HG03039 (cell line): ENCODE measurements at regions not wholly inside any gene's neighbourhood (a gene's known extent, or its start where the extent isn't known, plus 50 kb on each side); places are given as distances from the start of the nearest gene placed in this dataset.
"Not testable (repeated sequence)": the region's sequence is repeated elsewhere in the genome, so short reads cannot be mapped to it uniquely, and the experiment has no call there.

Experiments
- ATAC-seq: cut with Tn5 transposase; IDR thresholded peaks from one replicate; pipeline ENCODE4 v1.9.1; 2021; ENCODE audit warnings: mild to moderate bottlenecking, moderate library complexity; ENCODE audit not compliant: unreplicated experiment

DNA sequence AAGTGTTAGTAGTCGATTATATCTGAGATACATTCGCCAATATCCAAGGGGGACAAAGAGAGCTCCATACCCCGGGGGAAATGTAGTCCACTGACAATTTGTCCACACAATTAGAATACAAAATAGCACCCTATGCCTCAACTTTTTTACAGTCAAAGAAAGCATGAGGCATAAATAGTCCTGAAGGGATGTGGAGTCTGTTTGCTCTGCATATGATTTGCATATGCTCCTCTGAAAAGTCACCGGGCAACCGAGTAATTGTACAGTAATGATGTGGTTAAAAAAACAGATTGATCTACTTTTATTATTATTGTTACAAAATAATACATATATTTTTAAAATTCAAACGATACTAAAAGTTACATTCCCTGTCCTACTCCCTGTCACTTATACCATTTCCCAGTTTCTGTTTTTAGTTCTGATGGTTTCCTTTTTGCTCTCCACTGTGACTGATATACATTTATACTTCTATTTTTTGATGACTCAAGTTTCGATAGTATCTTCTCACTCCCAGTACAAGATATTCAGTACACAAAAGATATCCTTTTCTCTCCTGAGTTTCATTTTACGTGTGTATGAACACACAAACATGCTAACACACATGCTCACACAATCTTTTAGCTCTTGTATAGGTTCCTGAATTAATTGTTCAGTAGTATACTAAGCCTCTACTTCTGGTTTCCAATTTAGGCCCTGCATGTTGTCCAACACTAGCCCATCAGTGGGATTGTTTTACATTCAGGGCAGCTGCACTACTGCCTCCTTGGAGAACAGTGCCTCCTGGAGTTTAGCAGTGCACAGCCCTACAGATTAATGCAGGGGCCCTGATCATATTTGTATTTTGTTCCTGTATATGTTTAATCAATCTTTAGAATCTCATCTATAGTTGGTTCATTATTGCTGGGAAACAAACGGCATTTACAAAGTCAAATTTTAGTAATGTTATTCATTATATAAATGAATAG lies 130.9 kb downstream of the TES start:
- ATAC-seq: no peak

DNA sequence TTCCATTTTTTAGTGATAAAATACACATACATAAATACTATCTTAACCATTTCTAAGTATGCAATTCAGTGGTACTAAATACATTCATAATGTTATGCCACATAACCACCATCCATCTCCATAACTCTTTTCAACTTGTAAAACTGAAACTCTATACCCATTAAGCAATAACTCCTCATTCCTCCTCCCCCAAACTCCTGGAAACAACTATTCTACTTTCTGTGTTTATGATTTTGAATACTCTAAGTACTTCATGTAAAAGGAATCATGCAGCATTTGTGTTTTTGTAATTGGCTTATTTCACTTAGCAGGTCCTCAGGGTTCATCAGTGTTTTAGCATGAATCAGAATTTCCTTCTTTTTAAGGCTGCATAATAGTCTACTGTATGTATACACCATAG lies 131.8 kb downstream of the TES start:
- ATAC-seq: no peak

DNA sequence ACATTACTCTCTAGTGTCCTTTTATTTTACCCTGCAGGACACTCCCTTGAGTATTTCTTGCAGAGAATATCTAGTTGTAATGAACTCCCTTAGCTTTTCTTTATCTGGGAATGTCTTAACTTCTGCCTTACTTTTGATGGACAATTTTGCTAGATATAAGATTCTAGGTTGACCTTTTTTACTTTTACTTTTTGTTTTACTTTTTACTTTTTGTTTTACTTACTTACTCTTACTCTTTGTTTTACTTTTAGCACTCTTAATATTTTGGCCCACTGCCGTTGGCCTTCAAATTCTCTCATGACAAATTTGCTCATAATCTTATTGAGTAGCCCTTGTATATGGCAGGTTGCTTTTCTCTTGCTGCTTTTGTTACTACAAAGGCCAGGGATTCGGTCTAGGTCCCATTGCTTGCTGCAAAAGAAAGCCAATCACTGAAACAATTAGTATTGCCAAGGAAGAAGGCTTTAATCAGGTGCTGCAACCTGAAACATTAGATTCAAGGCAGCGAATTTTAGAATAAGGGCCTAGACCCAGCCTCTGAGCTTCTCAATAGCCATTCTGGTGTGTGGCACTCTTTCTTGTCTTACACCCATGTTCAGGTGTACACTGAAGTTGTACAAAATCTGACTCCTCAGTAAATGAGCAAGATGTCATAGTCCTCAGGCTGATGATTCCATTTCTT lies 137.0 kb downstream of the TES start:
- ATAC-seq: no peak

DNA sequence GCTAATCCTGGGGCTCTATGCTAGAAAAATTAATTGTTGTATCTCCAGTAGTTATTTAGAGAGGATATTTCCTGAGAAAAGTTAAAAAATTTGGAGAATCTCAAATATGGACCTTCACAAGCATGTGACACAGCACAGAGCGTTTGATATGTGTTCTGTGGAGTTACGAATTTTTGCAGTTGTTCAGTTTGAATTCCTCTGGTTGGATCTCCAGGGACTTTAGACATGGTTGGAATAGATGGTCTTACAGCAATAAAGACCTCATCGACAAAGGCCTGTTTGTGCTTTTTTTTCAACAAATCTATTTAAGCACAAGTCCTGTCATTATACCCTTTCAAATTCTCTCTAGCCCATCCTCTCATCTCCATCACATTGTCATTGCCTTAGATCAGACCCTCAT lies 138.0 kb downstream of the TES start:
- no peak for ATAC-seq

DNA sequence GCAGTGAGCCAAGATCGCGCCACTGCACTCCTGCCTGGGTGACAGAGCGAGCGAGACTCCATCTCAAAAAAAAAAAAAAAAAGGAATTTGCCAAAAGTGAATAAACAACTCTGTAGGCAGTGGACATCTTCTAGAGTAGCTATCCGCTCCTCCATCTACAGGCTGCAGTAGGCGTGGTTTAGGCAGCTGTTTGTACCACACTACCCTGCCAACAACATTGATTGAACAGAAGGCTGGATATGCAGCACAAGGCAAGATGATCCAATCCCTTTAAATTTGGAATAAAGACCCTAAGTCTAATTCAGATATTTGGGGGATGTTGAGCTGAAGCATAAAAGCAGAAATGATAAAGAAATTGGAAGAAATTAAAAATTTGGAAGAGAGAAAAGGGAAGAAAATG lies 141.6 kb downstream of the TES start:
- ATAC-seq: no peak

DNA sequence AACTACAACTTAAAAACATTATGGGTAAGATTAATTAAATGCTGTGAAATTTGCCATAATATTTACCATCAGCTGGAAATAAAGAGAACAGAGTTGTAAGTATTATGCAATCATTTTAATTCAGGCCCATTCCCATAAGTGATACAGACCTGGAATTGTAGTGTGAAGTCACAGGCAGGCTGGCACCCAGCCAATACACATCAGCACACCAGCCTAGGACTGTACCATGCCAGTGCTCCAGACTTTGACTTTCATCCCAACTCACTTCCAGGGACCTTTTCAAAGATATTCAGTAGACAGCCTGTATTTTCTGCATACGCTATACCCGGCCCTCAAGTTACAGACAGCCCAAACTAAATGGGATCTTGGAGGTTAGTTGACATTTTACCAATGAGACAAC lies 143.3 kb downstream of the TES start:
- ATAC-seq: no peak

DNA sequence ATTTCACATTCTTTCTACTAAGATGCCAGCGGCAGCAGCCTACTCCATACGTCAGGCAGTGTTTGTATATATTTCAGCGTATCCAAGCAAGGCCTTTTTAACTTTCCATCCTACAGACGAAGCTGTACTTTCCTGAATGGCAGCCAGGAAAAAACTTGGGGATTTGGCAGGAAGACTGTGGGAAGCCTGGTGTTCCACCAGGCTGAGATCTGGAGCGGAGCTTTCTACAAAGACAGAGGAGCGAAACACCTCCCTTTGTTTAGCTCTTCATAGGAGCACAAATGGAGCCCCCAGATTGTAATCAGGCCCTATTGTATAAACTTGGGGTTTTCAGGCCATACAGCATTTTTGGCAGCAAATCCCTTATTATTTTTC lies 143.8 kb downstream of the TES start:
- no peak for ATAC-seq

DNA sequence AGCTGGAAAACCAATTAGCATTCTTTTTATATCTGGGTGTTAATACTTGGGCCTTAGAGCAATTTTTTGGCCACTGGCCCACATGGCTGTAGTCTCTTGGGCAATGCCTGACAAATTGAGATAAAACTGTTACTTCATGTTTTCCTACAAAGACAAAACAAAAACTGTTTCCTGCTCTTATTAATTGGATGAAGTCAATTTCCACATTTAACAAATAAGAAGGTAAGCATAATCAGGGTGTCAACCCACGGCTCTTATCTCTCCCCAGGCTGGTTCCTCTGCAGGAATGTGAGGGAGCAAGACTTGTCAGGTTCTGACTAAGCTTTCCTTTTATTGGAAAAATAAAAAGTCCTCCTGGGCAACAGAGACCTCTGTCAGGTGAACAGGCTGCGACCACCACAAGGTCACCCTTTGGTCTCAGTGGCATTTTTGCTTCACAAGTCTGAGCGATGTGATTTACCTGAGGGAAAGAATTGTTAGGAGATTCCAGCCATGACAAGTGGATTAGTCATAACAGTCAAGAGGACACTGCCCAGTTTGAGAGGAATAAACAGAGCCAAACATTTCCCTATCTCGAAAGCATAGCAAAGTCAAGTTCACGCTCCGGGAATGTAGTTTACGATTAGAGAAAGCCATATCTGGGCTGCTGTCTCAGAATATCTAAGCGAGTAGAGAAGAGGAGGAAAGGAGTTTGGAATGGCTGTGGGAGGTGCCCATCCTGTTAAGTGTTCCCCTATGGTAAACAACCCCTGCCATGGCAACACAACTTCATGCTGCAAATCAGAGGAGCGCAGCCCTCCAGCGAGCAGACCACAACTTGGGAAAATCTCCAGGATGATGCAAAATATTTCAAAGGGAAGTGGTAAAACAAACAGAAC lies 144.4 kb downstream of the TES start:
- no peak for ATAC-seq

DNA sequence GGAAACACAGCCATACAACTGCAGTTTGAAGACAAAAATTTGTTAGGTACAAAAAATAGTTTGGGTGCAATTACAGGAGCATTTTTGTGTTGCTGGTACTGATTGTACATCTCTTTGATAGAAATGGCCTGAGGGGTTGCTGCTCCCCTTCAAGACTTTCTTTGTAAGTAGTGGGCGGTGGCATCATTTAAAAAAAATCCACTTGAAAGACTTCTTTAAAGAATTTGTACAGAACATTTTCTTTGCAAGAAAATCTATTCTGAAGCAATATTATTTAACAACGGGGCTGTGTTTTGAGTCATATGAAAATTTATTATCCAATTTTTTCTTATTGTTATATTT lies 144.1 kb upstream of the CAV2 start:
- ATAC-seq: no peak

DNA sequence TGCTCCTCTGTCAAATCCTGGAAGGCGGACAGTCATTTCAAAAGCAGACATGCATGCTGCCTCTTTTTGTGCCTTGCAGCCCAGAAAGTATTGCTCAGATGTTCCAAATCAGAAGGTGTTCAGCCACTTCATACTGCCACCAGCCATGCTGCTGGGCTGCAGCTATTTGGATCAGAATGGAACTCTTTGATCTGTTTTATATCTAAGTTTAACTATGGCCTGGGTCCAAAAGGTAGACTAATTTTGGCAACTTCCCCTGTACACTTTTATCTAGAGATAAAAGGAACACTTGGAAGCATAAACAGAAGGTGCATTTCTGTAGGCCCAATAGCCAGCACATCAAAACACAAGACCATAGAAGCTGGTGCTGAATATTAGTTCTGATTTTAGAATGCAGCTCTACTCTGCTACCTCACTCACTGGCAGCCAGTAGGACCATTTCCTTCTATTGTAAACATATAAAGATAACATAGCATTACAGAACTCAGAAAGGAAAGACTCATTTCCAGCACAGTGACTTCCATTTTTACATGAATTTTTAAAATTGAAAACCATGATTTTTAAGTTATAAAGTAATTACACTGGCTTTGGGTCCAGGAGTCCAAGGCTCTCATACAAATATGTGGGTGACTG lies 143.1 kb upstream of the CAV2 start:
- no peak for ATAC-seq

DNA sequence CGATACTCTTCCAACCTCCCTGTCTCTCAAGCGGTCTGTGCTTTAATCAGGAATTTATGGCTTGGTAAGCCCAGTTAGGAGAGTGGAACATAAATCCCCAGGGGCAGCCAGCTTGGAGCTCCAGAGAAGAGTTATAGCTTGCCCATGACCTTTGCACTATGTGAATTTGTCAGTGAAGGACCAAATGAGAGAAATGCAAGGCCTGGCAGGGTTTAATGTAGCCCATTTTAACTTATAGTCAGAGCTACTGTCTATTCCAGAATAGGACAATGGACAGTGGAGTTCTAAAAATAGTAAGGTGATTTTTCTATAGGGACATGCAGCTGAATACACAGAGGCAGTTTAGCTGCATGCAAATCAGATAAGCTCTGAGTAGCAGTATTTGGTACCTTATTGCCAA lies 142.6 kb upstream of the CAV2 start:
- ATAC-seq: no peak

DNA sequence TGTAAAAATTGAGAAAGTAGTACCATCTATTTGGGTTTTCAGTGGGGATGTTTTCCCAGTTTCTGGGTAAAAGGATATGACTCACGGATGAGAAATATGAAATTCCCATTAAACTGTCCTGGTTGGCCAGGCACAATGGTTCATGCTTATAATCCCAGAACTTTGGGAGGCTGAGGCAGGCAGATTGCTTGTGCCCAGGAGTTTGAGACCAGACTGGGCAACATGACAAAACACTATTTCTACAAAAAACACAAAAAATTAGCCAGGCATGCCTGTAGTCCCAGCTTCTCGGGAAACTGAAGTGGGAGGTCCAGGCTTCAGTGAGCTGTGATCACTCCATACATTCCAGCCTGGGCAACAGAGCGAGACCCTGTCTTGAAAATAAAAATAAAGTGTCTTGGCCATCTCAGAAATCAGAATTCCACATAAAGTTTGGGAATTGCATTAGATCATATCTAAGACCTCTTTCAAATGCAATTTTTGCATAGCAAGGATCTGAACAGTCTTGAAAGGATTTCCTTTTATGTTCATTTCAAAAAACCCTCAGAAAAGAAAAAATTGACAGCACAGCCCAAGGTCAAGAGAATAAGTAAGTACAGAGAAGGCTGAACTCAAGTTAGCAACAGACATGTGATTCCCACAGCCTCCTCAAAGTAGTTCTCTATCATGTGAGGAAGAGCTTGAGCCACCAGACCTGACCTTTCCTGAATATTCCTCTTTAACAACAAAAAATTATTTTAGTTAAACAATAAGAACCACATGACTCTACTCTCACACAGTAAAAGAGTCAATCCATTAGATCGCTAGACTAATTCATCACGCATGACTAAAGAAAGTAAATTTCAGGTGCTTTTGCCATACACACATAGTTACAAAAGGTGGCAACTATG lies 141.5 kb upstream of the CAV2 start:
- ATAC-seq: no peak

DNA sequence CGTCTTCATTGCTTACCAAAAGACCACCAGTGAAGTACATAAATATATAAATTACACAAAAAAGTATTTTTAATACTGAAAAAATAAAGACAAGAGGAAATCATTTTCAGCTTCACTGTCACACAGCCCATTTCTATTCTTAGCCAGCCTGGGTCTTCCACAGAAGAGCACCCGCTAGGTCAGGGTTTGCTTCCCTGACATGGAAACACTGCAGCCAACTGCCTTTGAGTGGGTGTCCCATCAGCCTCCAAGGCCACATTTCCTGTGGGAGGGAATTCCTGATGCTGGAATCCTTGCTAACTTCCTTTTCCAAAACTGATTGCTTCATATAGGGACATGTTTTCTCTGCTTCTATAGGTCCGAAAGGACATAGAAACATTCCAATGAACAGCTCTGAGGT lies 137.8 kb upstream of the CAV2 start:
- no peak for ATAC-seq

DNA sequence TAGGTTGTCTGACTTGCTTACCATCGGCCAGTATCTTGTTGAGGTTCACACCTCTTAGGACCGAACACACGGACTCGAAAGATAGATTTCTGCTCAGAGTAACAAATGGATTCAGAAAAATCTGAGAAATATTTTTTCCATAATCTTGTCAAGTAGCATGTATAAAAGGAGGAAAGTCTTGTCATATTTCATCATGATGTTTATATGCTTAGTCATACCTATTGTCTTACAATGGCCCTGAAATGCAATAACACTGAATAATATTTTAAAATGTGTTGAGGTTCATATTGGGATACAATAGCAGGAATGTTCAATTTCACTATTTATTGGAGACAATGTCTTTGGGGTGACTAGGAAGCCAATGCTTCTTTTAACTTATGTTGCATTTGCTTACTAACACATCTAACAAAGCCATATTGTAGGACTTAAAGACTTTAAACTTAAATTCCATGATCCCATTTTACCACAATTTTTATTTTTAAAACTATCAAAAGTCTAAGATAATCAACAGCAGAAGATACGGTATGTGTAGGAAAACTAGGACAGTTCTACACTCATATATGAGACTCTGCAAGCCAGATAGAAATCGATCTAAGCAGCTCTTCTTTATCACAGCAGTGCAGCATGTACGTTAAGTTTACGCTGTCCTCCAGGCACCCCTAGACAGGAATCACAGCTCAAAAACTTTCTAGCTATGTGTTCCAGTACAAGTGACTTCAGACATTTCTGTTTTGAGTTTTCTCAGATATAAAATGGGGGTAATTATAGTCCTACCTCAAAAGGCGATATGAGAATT lies 135.7 kb upstream of the CAV2 start:
- no peak for ATAC-seq

DNA sequence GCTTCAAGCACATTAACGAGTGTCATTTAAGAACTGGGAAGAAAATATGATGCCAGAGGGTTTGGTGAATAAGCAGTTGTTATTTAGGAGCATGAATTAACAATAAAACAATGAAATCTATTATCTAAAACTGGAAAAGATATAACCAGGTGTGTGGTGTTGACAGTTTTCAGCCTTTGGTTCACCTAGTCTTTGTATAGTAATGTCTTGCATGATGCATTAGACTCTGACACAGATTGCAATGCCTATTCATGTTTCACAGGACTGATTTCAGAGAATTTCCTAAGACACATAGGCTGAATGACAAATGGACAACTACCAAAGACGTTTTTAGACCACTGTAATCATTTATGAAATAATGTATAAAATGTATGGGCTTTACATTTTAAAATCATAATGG lies 135.1 kb upstream of the CAV2 start:
- ATAC-seq: no peak

DNA sequence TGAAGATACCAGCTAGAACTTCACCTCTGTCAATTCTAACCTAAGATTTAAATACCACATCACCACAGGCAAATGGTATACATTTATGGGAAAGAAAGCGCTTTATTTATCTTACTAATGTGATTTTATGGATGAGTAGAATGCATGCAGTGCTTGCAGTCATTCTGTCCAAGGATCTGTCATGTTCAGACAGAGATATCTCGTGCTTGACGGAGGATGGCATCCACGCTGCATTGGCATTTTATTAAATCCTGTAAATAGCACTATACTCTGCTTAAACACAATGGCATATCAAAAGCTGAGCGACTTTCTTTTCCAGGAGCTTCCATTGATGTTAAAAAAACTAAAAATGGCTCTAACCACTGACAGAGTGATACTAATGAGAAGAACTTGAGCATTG lies 133.7 kb upstream of the CAV2 start:
- no peak for ATAC-seq

DNA sequence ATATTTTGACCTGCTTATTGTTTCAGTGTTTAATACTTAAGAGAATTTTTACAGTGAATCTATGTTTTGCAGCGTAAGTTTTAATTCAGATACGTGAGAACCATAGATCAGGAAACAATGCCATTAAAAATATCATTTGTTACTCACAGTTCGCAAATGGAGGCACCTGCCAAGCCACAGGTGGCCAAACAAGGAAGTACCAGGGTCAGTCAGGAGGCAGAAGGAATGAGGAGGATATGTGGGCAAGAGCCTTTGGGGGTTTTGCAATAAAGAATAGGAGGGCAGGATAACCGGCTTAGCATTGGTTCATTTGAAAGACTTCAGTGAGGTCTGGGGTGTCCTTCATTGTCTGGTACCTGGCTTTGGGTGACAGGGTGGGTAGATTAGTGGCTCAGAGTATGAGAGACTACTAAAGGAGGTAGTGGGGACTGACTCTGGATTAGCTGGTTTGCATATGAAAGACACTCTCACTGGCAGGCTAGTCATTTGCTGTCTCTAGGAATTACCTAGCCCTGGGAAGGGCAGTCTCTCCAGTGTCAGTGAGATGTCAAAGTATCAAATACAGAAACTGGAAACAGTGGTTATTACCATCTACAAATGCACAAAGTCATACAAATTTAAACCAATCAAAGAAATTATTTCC lies 132.2 kb upstream of the CAV2 start:
- ATAC-seq: no peak

DNA sequence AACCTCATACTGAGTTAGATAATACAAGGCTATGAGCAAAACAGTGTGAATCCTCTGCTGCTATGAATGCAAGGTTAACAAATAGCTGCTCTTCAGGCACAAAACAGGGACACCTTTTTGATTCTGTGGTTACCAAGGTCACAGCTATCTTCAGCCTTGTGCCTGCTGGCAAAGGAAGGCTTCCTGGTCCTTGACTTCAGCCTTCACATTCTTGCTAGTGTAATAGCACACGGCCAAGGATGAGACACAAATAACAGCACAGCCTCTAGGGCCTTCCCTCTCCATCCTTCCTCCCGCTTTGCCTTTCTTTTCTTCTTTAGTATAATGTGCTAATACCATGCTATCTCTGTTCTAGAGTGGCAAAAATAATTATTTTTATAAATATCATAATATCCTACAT lies 130.6 kb upstream of the CAV2 start:
- no peak for ATAC-seq

DNA sequence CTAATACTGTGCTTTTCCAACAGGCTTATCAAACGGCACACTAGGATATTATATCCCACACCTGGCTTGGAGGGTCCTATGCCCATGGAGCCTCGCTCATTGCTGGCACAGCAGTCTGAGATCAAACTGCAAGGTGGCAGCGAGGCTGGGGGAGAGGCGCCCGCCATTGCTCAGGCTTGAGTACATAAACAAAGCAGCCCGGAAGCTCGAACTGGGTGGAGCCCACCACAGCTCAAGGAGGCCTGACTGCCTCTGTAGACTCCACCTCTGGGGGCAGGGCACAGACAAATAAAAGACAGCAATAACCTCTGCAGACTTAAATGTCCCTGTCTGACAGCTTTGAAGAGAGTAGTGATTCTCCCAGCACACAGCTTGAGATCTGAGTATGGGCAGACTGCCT lies 128.0 kb upstream of the CAV2 start:
- ATAC-seq: not testable (repeated sequence)
